A549 (cell line): ENCODE measurements at regions not wholly inside any gene's neighbourhood (a gene's known extent, or its start where the extent isn't known, plus 50 kb on each side); places are given as distances from the start of the nearest gene placed in this dataset.

Source experiments
- ATAC-seq, 2 experiments: fragments of 200-7000 bp in 1 of 2; fragments of >200 bp in 1 of 2; cut with Nextera tagmentation in 1 of 2; cut with Tn5 transposase in 1 of 2; 3 replicates each; pipeline versions ENCODE4 v1.8.0 to v1.9.1; 2018 to 2020; ENCODE audit warnings: mild to moderate bottlenecking in 1 of 2, moderate library complexity in 1 of 2
- CTCF ChIA-PET: fragments of 300-600 bp; sonication (Branson Sonifier 250); formaldehyde crosslinking; extraction: SDS; loops from one replicate; lab custom pipeline; 2021; ENCODE audit warnings: antibody characterized with exemption, inconsistent platforms; lab: Yijun Ruan, JAX
- POLR2A ChIA-PET: fragments of 350-600 bp; formaldehyde crosslinking; extraction: SDS; loops from one replicate; lab custom pipeline; 2021; ENCODE audit warnings: antibody characterized with exemption, inconsistent platforms; lab: Yijun Ruan, JAX
- DNase-seq, 2 experiments: peaks; one replicate each; pipeline versions ENCODE4 v3.0.0 to v3.0.0-alpha.2; 2011 to 2016; ENCODE audit warnings: low read depth in 1 of 2, low spot score in 1 of 2
- FAIRE-seq: peaks from 2 replicates; lab custom pipeline; 2011; peaks lifted over from hg19 to GRCh38; lab: Jason Lieb, UNC
- H3K27ac ChIP-seq, 2 experiments: fragments of >200 bp; sonication (Bioruptor Twin); formaldehyde crosslinking; 3 replicates each; pipeline ENCODE4 v1.5.1; 2016 to 2017
- H3K4me1 ChIP-seq: fragments of >200 bp; sonication (Bioruptor Twin); formaldehyde crosslinking; 3 replicates; pipeline ENCODE4 v1.6.1; 2016
- H3K4me2 ChIP-seq: fragments of >200 bp; sonication (Bioruptor Twin); formaldehyde crosslinking; 3 replicates; pipeline ENCODE4 v1.6.1; 2016
- H3K4me3 ChIP-seq: fragments of >200 bp; sonication (Bioruptor Twin); formaldehyde crosslinking; 3 replicates; pipeline ENCODE4 v1.5.1; 2016
- H3K9me3 ChIP-seq: fragments of >200 bp; sonication (Bioruptor Twin); formaldehyde crosslinking; 3 replicates; pipeline ENCODE4 v1.6.1; 2016
- BHLHE40 ChIP-seq: IDR thresholded peaks from 2 replicates; pipeline ENCODE4 v1.6.1; 2012; ENCODE audit warnings: low read depth, low read length, inconsistent platforms
- CEBPB ChIP-seq, 2 experiments: fragments of >200 bp in 1 of 2; sonication (Bioruptor Twin) in 1 of 2; formaldehyde crosslinking in 1 of 2; IDR thresholded peaks; 2 replicates each; pipeline ENCODE4 v1.6.1; 2012 to 2016
- CHD2 ChIP-seq: fragments of 150-350 bp; IDR thresholded peaks from 2 replicates; pipeline ENCODE4 v1.6.1; 2014; ENCODE audit warnings: low read length; ENCODE audit not compliant: partially characterized antibody
- CHD4 ChIP-seq: fragments of 200-600 bp; sonication (generic); IDR thresholded peaks from 2 replicates; pipeline ENCODE4 v1.6.1; 2016; ENCODE audit warnings: antibody characterized with exemption, mild to moderate bottlenecking, borderline replicate concordance
- EHF ChIP-seq: fragments of 250-450 bp; sonication (Bioruptor Pico); IDR thresholded peaks from 2 replicates; pipeline ENCODE4 v1.5.0; 2020; ENCODE audit warnings: mild to moderate bottlenecking
- FOSB ChIP-seq: fragments of 250-450 bp; sonication (Bioruptor Pico); IDR thresholded peaks from 2 replicates; pipeline ENCODE4 v1.5.0; 2020; ENCODE audit warnings: mild to moderate bottlenecking, moderate library complexity
- FOSL2 ChIP-seq, 2 experiments: fragments of 450-650 bp in 1 of 2; fragments of >200 bp in 1 of 2; sonication (Bioruptor Twin) in 1 of 2; formaldehyde crosslinking; IDR thresholded peaks; 2 replicates each; pipeline versions ENCODE4 v1.5.0 to v1.6.1; 2016 to 2020; ENCODE audit warnings: mild to moderate bottlenecking in 1 of 2, moderate library complexity in 1 of 2
- FOXS1 ChIP-seq: fragments of 250-450 bp; sonication (Bioruptor Pico); IDR thresholded peaks from 2 replicates; pipeline ENCODE4 v1.5.0; 2020; ENCODE audit warnings: mild to moderate bottlenecking, moderate library complexity
- GATA3 ChIP-seq: IDR thresholded peaks from 2 replicates; pipeline ENCODE4 v1.6.1; 2012; ENCODE audit warnings: borderline replicate concordance
- HOXA7 ChIP-seq: fragments of 250-450 bp; sonication (Bioruptor Pico); IDR thresholded peaks from 2 replicates; pipeline ENCODE4 v1.5.0; 2020; ENCODE audit warnings: mild to moderate bottlenecking, moderate library complexity
- HOXB5 ChIP-seq: fragments of 250-450 bp; sonication (Bioruptor Pico); IDR thresholded peaks from 2 replicates; pipeline ENCODE4 v1.5.0; 2020; ENCODE audit warnings: mild to moderate bottlenecking, moderate library complexity
- JUN ChIP-seq, 2 experiments: fragments of >200 bp; sonication (Bioruptor Twin); formaldehyde crosslinking; IDR thresholded peaks; 2 replicates in 1 of 2; 3 replicates in 1 of 2; pipeline ENCODE4 v1.6.1; 2016 to 2017
- JUNB ChIP-seq: fragments of >200 bp; sonication (Bioruptor Twin); formaldehyde crosslinking; IDR thresholded peaks from 2 replicates; pipeline ENCODE4 v1.6.1; 2016
- MAZ ChIP-seq: fragments of 150-350 bp; IDR thresholded peaks from 2 replicates; pipeline ENCODE4 v1.6.1; 2014; ENCODE audit warnings: antibody characterized with exemption, low read depth, low read length, borderline replicate concordance
- MYC ChIP-seq: IDR thresholded peaks from 2 replicates; pipeline ENCODE4 v1.6.1; 2012; ENCODE audit warnings: mild to moderate bottlenecking, inconsistent platforms, low read length, improper control_type of control experiment, borderline replicate concordance
- NFE2L2 ChIP-seq: fragments of 150-350 bp; conservative IDR thresholded peaks from 2 replicates; pipeline ENCODE4 v1.6.1; 2014; ENCODE audit warnings: low read length
- NPAS2 ChIP-seq: fragments of 250-450 bp; sonication (Bioruptor Pico); IDR thresholded peaks from 2 replicates; pipeline ENCODE4 v1.8.0; 2022; ENCODE audit warnings: mild to moderate bottlenecking, moderate library complexity, borderline replicate concordance
- PHF8 ChIP-seq: fragments of 200-600 bp; sonication (generic); IDR thresholded peaks from 2 replicates; pipeline ENCODE4 v1.6.1; 2016; ENCODE audit warnings: low read depth, mild to moderate bottlenecking, antibody characterized with exemption, moderate library complexity, borderline replicate concordance
- POLR2A ChIP-seq: IDR thresholded peaks from 2 replicates; pipeline ENCODE4 v1.6.1; 2012; ENCODE audit warnings: mild to moderate bottlenecking, low read length
- POLR2AphosphoS2 ChIP-seq: conservative IDR thresholded peaks from 2 replicates; pipeline ENCODE4 v1.6.1; 2012; ENCODE audit warnings: low read length, improper control_type of control experiment, inconsistent platforms
- RAD21 ChIP-seq, 2 experiments: fragments of >200 bp in 1 of 2; sonication (Bioruptor Twin) in 1 of 2; formaldehyde crosslinking in 1 of 2; IDR thresholded peaks in 1 of 2; conservative IDR thresholded peaks in 1 of 2; 2 replicates in 1 of 2; 3 replicates in 1 of 2; pipeline ENCODE4 v1.6.1; 2012 to 2018; ENCODE audit warnings: inconsistent platforms in 1 of 2
- RARB ChIP-seq: fragments of 250-450 bp; sonication (Bioruptor Pico); IDR thresholded peaks from 2 replicates; pipeline ENCODE4 v1.8.0; 2021; ENCODE audit warnings: mild to moderate bottlenecking, moderate library complexity
- RFX5 ChIP-seq: fragments of 450-650 bp; IDR thresholded peaks from 2 replicates; pipeline ENCODE4 v1.7.1; 2014; ENCODE audit warnings: antibody characterized with exemption, mild to moderate bottlenecking, moderate library complexity
- SREBF2 ChIP-seq: fragments of 450-650 bp; IDR thresholded peaks from 2 replicates; pipeline ENCODE4 v1.6.1; 2014; ENCODE audit warnings: mild to moderate bottlenecking, moderate library complexity
- TFCP2L1 ChIP-seq: fragments of 250-450 bp; sonication (Bioruptor Pico); IDR thresholded peaks from 2 replicates; pipeline ENCODE4 v1.5.0; 2021; ENCODE audit warnings: mild to moderate bottlenecking
- TP53 ChIP-seq: fragments of 250-450 bp; sonication (Bioruptor Pico); IDR thresholded peaks from 2 replicates; pipeline ENCODE4 v1.5.0; 2021; ENCODE audit warnings: mild to moderate bottlenecking, moderate library complexity
- ZSCAN20 ChIP-seq: fragments of 250-450 bp; sonication (Bioruptor Pico); IDR thresholded peaks from 2 replicates; pipeline ENCODE4 v1.8.0; 2022; ENCODE audit warnings: mild to moderate bottlenecking, moderate library complexity
- WGBS: methylation state at CpG from one replicate; pipeline ENCODE4 v1.1.6; 2017; ENCODE audit errors: missing lambda C conversion rate; 5-methylcytosine and 5-hydroxymethylcytosine counted together
- TF ChIP-seq, protein P1 (sequence below): fragments of 250-450 bp; sonication (Bioruptor Pico); IDR thresholded peaks from 2 replicates; pipeline ENCODE4 v1.5.0; 2020; ENCODE audit warnings: low read depth, mild to moderate bottlenecking, moderate library complexity
- TF ChIP-seq, protein P2 (sequence below): fragments of >200 bp; sonication (Bioruptor Twin); formaldehyde crosslinking; IDR thresholded peaks from 3 replicates; pipeline ENCODE4 v1.5.1; 2016
- TF ChIP-seq, protein P3 (sequence below): fragments of >200 bp; sonication (Bioruptor Twin); formaldehyde crosslinking; IDR thresholded peaks from 3 replicates; pipeline ENCODE4 v1.6.1; 2016
- TF ChIP-seq, protein P4 (sequence below): fragments of 250-450 bp; sonication (Bioruptor Pico); IDR thresholded peaks from 2 replicates; pipeline ENCODE4 v1.5.0; 2021; ENCODE audit warnings: mild to moderate bottlenecking, moderate library complexity, borderline replicate concordance

DNA sequence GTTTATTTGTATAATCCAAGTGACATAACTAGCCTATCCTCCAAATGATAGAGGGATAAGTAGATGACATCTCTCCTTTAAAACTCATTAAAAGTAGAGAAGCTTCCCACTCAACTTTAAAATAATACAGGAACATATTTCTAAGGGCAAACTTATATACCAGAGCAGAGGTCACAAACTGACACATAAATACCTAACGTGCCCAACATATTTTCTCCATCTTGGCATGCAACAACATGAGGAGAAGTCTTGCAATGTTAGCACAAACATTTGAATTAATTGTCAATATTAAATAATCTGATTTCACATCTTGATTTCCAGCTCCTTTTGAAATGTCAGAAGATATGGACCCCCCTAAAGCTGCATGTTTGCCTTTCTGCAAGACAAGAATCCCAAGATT, 335.0 kb downstream of the DEPDC1B start:
- Histone ChIP-seq H3K4me3 (no peak overlapping the region), H3K4me2 (no peak overlapping the region), H3K27ac (no peak overlapping the region), H3K4me1 (peaks cover 10% of the 10 kb centered on the region; the same call in 2 of the 3 replicates), H3K9me3 (no peaks in the 10 kb centered on the region)
- TF ChIP-seq ZSCAN20 = no peak
- no peak for TF ChIP-seq FOSB
- no peak for TF ChIP-seq RFX5
- TF ChIP-seq FOSL2 (IDR thresholded peaks at IDR 0.05) = no peak
- TF ChIP-seq FOSL2 (CRISPR knock-in tag; IDR thresholded peaks at IDR 0.05) = no peak
- TF ChIP-seq NFE2L2 = no peak
- TF ChIP-seq, protein P1, sequence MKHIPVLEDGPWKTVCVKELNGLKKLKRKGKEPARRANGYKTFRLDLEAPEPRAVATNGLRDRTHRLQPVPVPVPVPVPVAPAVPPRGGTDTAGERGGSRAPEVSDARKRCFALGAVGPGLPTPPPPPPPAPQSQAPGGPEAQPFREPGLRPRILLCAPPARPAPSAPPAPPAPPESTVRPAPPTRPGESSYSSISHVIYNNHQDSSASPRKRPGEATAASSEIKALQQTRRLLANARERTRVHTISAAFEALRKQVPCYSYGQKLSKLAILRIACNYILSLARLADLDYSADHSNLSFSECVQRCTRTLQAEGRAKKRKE = no peak
- TF ChIP-seq POLR2AphosphoS2 = no peak
- no peak for TF ChIP-seq TP53 (CRISPR knock-in tag)
- TF ChIP-seq MYC = no peak
- no peak for TF ChIP-seq MAZ
- no peak for TF ChIP-seq JUN (IDR thresholded peaks at IDR 0.05)
- TF ChIP-seq SREBF2 = no peak
- TF ChIP-seq CEBPB (IDR thresholded peaks at IDR 0.05) = no peak
- TF ChIP-seq, protein P2, sequence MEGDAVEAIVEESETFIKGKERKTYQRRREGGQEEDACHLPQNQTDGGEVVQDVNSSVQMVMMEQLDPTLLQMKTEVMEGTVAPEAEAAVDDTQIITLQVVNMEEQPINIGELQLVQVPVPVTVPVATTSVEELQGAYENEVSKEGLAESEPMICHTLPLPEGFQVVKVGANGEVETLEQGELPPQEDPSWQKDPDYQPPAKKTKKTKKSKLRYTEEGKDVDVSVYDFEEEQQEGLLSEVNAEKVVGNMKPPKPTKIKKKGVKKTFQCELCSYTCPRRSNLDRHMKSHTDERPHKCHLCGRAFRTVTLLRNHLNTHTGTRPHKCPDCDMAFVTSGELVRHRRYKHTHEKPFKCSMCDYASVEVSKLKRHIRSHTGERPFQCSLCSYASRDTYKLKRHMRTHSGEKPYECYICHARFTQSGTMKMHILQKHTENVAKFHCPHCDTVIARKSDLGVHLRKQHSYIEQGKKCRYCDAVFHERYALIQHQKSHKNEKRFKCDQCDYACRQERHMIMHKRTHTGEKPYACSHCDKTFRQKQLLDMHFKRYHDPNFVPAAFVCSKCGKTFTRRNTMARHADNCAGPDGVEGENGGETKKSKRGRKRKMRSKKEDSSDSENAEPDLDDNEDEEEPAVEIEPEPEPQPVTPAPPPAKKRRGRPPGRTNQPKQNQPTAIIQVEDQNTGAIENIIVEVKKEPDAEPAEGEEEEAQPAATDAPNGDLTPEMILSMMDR = no peak
- TF ChIP-seq JUNB = no peak
- no peak for TF ChIP-seq NPAS2 (CRISPR knock-in tag)
- no peak for TF ChIP-seq POLR2A
- no peak for TF ChIP-seq CHD2
- TF ChIP-seq HOXA7 = no peak
- FAIRE-seq (no peak), ATAC-seq (no peak), DNase-seq (no peak)
- WGBS = 34% methylated on average over 1 of the region's 1 CpG
- CTCF ChIA-PET = no interaction called here
- POLR2A ChIA-PET = no interaction called here

DNA sequence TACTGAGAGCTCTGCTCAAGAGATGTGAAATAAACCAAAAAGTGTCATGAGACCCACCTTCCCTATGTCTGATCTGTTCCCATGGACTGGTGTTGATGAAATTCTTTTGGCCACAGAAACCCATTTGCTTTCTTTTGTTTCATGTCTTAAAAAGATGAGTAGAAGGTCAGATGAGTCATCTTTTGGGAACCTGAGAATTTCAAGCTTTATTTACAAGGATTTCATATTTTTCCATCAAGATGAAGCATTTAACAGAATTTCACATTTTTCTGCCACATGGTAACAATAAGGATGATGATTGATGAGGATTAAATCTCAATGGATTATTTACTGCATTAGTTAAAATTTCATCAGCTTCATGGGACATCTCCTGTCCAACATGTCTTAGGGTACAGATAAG, 337.8 kb downstream of the DEPDC1B start:
- Histone ChIP-seq H3K4me3 (no peak overlapping the region), H3K4me2 (peak overlapping the region; percentile 13; the same call in 1 of the 3 replicates), H3K9me3 (no peaks in the 10 kb centered on the region), H3K4me1 (peaks cover 10% of the 10 kb centered on the region; the same call in 2 of the 3 replicates), H3K27ac (peak overlapping the region in 1 of 2 experiments; percentile 49; a peak in 3 of 6 replicates)
- ATAC-seq (no peak), DNase-seq (peak in 1 of 2 experiments; percentile 13), FAIRE-seq (no peak)
- TF ChIP-seq FOSL2 (IDR thresholded peaks at IDR 0.05) (no peak), FOSL2 (CRISPR knock-in tag; IDR thresholded peaks at IDR 0.05) (peak; percentile 72), JUNB (peak; percentile 34), PHF8 (no peak), RAD21 (conservative IDR thresholded peaks at IDR 0.05 in 1 of 2, IDR thresholded peaks at IDR 0.05 in 1 of 2) (no peak)
- POLR2A ChIA-PET = no interaction called here
- CTCF ChIA-PET = interaction anchor here (1.0 to 1.4 kb wide), 3 partner anchors 9 to 552 kb away, joined by 3 to 4 read pairs (median 3); no protein-coding TSS in a partner anchor

DNA sequence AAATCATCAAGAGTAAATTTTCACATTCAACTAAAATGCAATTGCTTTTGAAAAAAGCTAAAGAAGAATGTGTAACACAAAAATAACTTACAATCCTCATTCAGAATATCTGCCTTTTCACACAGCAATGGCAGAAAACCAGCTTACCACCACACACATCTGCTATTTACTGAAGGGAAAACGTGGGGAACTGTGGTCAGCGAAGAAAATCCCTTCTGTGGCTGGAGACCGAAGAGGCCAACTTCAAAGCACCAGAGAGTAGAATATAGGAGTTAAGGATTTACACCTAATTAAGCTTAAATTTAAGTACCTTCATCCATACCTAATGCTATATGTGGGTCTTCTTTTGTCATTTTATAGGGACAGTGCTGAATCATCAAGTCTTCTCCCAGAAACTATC, 339.6 kb downstream of the DEPDC1B start:
- no peak for ATAC-seq
- H3K4me3 ChIP-seq = no peak overlapping the region
- WGBS = 63% methylated on average over 3 of the region's 3 CpGs
- ChIA-PET CTCF (interaction anchor here (1.5 kb wide), 1 partner anchor 15 kb away, joined by 3 read pairs; no protein-coding TSS in a partner anchor), POLR2A (no interaction called here)
- no peaks in the 10 kb centered on the region for H3K9me3 ChIP-seq
- DNase-seq = no peak
- H3K4me1 ChIP-seq = peaks cover 10% of the 10 kb centered on the region; the same call in 2 of the 3 replicates
- FAIRE-seq = no peak
- H3K4me2 ChIP-seq = no peak overlapping the region
- no peak overlapping the region for H3K27ac ChIP-seq
- TF ChIP-seq BHLHE40 = no peak
- TF ChIP-seq, protein P3, sequence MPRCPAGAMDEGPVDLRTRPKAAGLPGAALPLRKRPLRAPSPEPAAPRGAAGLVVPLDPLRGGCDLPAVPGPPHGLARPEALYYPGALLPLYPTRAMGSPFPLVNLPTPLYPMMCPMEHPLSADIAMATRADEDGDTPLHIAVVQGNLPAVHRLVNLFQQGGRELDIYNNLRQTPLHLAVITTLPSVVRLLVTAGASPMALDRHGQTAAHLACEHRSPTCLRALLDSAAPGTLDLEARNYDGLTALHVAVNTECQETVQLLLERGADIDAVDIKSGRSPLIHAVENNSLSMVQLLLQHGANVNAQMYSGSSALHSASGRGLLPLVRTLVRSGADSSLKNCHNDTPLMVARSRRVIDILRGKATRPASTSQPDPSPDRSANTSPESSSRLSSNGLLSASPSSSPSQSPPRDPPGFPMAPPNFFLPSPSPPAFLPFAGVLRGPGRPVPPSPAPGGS = no peak
- no peak for TF ChIP-seq TP53 (CRISPR knock-in tag)
- no peak for TF ChIP-seq GATA3
- no peak for TF ChIP-seq TFCP2L1
- no peak for TF ChIP-seq CHD4
- TF ChIP-seq RARB (CRISPR knock-in tag) = no peak
- no peak for TF ChIP-seq JUN (IDR thresholded peaks at IDR 0.05)
- no peak for TF ChIP-seq FOXS1
- TF ChIP-seq EHF = no peak
- TF ChIP-seq SREBF2 = no peak
- TF ChIP-seq HOXB5 = no peak
- TF ChIP-seq, protein P4, sequence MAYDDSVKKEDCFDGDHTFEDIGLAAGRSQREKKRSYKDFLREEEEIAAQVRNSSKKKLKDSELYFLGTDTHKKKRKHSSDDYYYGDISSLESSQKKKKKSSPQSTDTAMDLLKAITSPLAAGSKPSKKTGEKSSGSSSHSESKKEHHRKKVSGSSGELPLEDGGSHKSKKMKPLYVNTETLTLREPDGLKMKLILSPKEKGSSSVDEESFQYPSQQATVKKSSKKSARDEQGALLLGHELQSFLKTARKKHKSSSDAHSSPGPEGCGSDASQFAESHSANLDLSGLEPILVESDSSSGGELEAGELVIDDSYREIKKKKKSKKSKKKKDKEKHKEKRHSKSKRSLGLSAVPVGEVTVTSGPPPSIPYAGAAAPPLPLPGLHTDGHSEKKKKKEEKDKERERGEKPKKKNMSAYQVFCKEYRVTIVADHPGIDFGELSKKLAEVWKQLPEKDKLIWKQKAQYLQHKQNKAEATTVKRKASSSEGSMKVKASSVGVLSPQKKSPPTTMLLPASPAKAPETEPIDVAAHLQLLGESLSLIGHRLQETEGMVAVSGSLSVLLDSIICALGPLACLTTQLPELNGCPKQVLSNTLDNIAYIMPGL (CRISPR knock-in tag) = no peak
